ENCODE measurements at regions not wholly inside any gene's neighbourhood (a gene's known extent, or its start where the extent isn't known, plus 50 kb on each side); places are given as distances from the start of the nearest gene placed in this dataset.

DNA sequence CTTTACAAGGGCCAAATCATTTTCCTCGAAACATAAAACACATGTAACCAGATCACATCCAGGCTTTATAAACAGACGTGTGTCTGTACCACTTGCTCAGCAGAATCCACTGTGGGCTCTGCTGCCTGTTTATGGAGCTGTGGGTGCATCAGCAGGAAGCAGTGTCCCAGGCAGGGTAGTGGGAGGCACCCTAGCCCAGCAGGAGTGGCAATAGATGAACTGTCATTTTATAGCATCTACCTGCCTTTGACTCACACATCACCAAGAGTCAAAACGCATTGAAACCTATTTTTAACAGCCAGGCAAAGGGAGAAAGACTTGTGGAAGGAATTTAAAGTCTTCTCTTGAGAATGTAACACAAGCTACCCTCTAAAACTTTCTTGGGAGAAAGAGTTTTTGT is 169.1 kb upstream of the TENM3 start:
- H3K4me3 ChIP-seq, result no peak overlapping the region
- TF ChIP-seq, protein P1, sequence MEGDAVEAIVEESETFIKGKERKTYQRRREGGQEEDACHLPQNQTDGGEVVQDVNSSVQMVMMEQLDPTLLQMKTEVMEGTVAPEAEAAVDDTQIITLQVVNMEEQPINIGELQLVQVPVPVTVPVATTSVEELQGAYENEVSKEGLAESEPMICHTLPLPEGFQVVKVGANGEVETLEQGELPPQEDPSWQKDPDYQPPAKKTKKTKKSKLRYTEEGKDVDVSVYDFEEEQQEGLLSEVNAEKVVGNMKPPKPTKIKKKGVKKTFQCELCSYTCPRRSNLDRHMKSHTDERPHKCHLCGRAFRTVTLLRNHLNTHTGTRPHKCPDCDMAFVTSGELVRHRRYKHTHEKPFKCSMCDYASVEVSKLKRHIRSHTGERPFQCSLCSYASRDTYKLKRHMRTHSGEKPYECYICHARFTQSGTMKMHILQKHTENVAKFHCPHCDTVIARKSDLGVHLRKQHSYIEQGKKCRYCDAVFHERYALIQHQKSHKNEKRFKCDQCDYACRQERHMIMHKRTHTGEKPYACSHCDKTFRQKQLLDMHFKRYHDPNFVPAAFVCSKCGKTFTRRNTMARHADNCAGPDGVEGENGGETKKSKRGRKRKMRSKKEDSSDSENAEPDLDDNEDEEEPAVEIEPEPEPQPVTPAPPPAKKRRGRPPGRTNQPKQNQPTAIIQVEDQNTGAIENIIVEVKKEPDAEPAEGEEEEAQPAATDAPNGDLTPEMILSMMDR (IDR thresholded peaks at IDR 0.05), result no peak
- TF ChIP-seq POLR2A (IDR thresholded peaks at IDR 0.05), result no peak
- H3K4me1 ChIP-seq, result no peaks in the 10 kb centered on the region
- DNase-seq, result no peak
- intact Hi-C loops (cut with DNase I; ENCODE audit: low total_unique reads), result no loop called here
- WGBS, 2 donors, result 84 to 85% methylated on average over 3 of the region's 3 CpGs
- no peaks in the 10 kb centered on the region for H3K27me3 ChIP-seq
- no peaks in the 10 kb centered on the region for H3K9me3 ChIP-seq
- no peak overlapping the region for H3K27ac ChIP-seq
- H3K36me3 ChIP-seq (ENCODE audit: low read depth, missing control alignments), result no peaks in the 10 kb centered on the region

DNA sequence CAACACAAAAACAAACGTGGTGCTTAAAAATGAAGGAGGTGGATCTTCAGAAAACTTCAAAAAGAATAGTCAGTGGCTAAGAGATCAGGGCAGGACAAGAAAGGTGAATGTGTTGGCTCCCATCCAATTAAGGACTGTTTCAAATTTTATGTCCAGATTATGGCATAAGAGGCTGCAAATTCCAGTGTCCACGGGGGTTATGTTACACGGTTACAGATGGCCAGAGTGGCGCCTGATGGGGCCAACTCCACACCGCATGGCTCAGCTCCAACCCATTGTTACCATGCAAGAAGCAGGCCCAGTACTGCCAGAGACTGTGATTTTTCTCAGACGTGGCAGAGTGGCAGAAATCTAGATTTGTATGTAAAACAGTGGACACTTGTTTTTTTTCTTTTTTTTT is 168.4 kb upstream of the TENM3 start:
- WGBS, 2 donors, result 67 to 68% methylated on average over 6 of the region's 6 CpGs
- intact Hi-C loops (cut with DNase I; ENCODE audit: low total_unique reads), result no loop called here

DNA sequence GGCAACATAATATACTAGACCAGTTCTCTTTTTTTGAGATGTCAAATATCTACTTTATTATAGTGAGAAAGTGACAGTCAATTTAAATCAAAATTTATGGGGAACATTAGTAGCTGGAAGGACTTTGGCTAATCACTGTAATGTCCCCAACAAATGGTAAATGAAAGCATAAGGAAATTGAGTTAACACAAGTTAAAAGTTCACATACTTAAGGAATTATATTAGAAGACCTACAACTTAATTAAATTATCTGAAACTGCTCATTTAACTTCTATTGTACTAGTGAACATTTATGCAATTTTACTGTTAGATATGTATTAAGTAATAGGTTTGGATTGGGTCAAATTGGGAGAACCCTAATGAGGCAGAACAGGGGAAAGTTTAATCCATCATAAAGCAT is 160.3 kb upstream of the TENM3 start:
- Histone ChIP-seq H3K27ac (no peak overlapping the region), H3K9me3 (no peaks in the 10 kb centered on the region), H3K4me3 (no peak overlapping the region), H3K36me3 (ENCODE audit: low read depth, missing control alignments) (no peaks in the 10 kb centered on the region), H3K4me1 (no peaks in the 10 kb centered on the region), H3K27me3 (no peaks in the 10 kb centered on the region)
- TF ChIP-seq, protein P1 (IDR thresholded peaks at IDR 0.05), result no peak
- TF ChIP-seq POLR2A (IDR thresholded peaks at IDR 0.05), result no peak
- no peak for DNase-seq
- intact Hi-C loops (cut with DNase I; ENCODE audit: low total_unique reads), result no loop called here

More for the DNA sequence above, 168.4 kb upstream of the TENM3 start:
- Histone ChIP-seq H3K4me1 (no peaks in the 10 kb centered on the region), H3K36me3 (ENCODE audit: low read depth, missing control alignments) (no peaks in the 10 kb centered on the region), H3K27me3 (no peaks in the 10 kb centered on the region), H3K9me3 (no peaks in the 10 kb centered on the region), H3K4me3 (no peak overlapping the region), H3K27ac (no peak overlapping the region)
- no peak for DNase-seq
- no peak for TF ChIP-seq POLR2A (IDR thresholded peaks at IDR 0.05)
- TF ChIP-seq, protein P1 (IDR thresholded peaks at IDR 0.05), result no peak

DNA sequence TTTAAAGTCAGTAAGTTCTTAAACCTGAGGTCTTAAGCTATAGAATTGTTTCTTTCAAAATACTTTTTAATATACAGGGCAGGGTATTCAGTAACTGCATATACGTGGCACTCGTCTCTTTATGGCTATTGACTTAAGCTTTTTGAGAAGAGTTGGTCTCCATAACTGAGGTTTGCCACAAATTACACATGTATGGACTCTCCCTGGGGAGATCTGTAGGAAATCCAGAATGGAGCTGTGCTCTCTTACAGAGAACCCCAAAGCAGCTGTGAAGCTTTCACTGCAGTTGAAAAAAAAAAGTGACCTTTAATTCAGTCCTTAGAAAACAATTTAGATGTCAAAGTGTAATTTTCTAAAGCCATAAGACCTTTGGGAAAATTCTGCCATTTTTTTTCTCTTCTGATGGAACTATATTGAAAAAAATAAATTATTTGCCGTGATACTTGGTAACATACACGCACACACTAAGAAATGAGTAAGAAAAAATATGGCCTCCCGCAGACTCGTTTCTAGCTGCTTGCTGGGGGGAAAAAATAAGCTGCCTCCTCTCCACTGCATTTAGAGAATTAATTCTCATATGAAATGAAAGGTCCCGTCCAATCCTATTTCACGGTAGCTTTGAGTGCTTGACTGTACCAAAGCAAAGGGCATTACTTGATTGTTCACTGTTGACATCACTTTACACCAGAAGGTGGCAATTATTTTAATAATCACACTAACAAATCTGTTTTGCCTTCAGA is 159.4 kb upstream of the TENM3 start:
- no peaks in the 10 kb centered on the region for H3K36me3 ChIP-seq (ENCODE audit: low read depth, missing control alignments)
- DNase-seq, result no peak
- 89 to 93% methylated on average over 8 of the region's 8 CpGs for WGBS, 2 donors
- H3K4me1 ChIP-seq, result no peaks in the 10 kb centered on the region
- TF ChIP-seq POLR2A (IDR thresholded peaks at IDR 0.05), result no peak
- TF ChIP-seq, protein P1 (IDR thresholded peaks at IDR 0.05), result no peak
- H3K9me3 ChIP-seq, result no peaks in the 10 kb centered on the region
- H3K27ac ChIP-seq, result no peak overlapping the region
- H3K4me3 ChIP-seq, result no peak overlapping the region
- intact Hi-C loops (cut with DNase I; ENCODE audit: low total_unique reads), result no loop called here
- H3K27me3 ChIP-seq, result no peaks in the 10 kb centered on the region

DNA sequence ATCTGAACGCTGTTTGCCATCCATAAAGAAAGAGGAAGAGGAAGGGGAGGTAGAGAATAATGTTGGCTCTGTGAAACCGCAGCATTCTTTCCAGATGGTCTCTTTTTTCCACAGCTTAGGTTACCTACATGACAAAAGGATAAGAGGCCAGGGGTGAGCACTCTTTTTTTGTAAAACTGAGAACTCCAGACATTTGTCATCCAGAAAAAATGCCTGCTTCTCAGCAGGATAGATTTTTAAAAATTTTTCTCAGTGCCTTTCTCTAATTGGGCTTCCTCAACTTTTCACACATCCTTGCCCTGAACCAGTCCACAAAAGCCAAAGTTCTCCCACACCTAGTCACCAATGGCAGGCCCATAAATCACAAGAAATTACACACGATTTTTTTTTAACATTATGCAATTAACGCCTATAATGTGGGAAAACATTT is 158.1 kb upstream of the TENM3 start:
- intact Hi-C loops (cut with DNase I; ENCODE audit: low total_unique reads), result no loop called here
- Histone ChIP-seq H3K4me1 (no peaks in the 10 kb centered on the region), H3K27me3 (no peaks in the 10 kb centered on the region), H3K27ac (no peak overlapping the region), H3K9me3 (no peaks in the 10 kb centered on the region), H3K4me3 (no peak overlapping the region), H3K36me3 (ENCODE audit: low read depth, missing control alignments) (no peaks in the 10 kb centered on the region)
- DNase-seq, result no peak
- 78 to 79% methylated on average over 4 of the region's 4 CpGs for WGBS, 2 donors
- TF ChIP-seq, protein P1 (IDR thresholded peaks at IDR 0.05), result no peak
- TF ChIP-seq POLR2A (IDR thresholded peaks at IDR 0.05), result no peak
